Activated effector memory CD4-positive, alpha-beta T cell treated with Interleukin-2 at 50 U/mL for 16 hours (primary cell): ENCODE measurements at regions not wholly inside any gene's neighbourhood (a gene's known extent, or its start where the extent isn't known, plus 50 kb on each side); places are given as distances from the start of the nearest gene placed in this dataset.

Source experiments
- DNase-seq: peaks from one replicate; pipeline ENCODE4 v3.0.0-alpha.2; 2020

GRCh38 chr15:77784361-77785292 is 151.9 kb upstream of the LINGO1 start:
- no peak for DNase-seq

- DNase-seq = no peak
These were observed 150.9 kb upstream of the LINGO1 start for GRCh38 chr15:77783636-77784035.

GRCh38 chr15:77782691-77783090 is 150.0 kb upstream of the LINGO1 start:
- DNase-seq = no peak

- no peak for DNase-seq
These were observed 149.2 kb upstream of the LINGO1 start for GRCh38 chr15:77781946-77782240.

- no peak for DNase-seq
These were observed 148.6 kb upstream of the LINGO1 start for GRCh38 chr15:77781151-77781945.

- no peak for DNase-seq
These were observed 146.1 kb upstream of the LINGO1 start for GRCh38 chr15:77778802-77779201.

GRCh38 chr15:77775837-77776236 is 143.1 kb upstream of the LINGO1 start:
- no peak for DNase-seq

GRCh38 chr15:77775373-77775772 is 142.7 kb upstream of the LINGO1 start:
- DNase-seq = no peak

- DNase-seq = no peak
These were observed 141.6 kb upstream of the LINGO1 start for GRCh38 chr15:77774350-77774749.

- no peak for DNase-seq
These were observed 141.2 kb upstream of the LINGO1 start for GRCh38 chr15:77773903-77774302.

GRCh38 chr15:77772641-77773402 is 140.1 kb upstream of the LINGO1 start:
- no peak for DNase-seq

GRCh38 chr15:77771616-77772015 is 138.9 kb upstream of the LINGO1 start:
- DNase-seq = no peak

GRCh38 chr15:77769700-77770099 is 137.0 kb upstream of the LINGO1 start:
- DNase-seq = no peak

- DNase-seq = no peak
These were observed 135.9 kb upstream of the LINGO1 start for GRCh38 chr15:77768521-77769078.

- no peak for DNase-seq
These were observed 135.4 kb upstream of the LINGO1 start for GRCh38 chr15:77768107-77768506.

- no peak for DNase-seq
These were observed 131.4 kb upstream of the LINGO1 start for GRCh38 chr15:77764095-77764494.

- no peak for DNase-seq
These were observed 130.1 kb upstream of the LINGO1 start for GRCh38 chr15:77762747-77763355.

- DNase-seq = no peak
These were observed 127.3 kb upstream of the LINGO1 start for GRCh38 chr15:77759896-77760592.

GRCh38 chr15:77753939-77754338 is 121.2 kb upstream of the LINGO1 start:
- DNase-seq = no peak

- DNase-seq = no peak
These were observed 120.7 kb upstream of the LINGO1 start for GRCh38 chr15:77753281-77753873.

GRCh38 chr15:77749998-77750540 is 117.4 kb upstream of the LINGO1 start:
- no peak for DNase-seq
